Mononuclear cell (primary cell): ENCODE measurements at regions not wholly inside any gene's neighbourhood (a gene's known extent, or its start where the extent isn't known, plus 50 kb on each side); places are given as distances from the start of the nearest gene placed in this dataset.
"Not testable (repeated sequence)": the region's sequence is repeated elsewhere in the genome, so short reads cannot be mapped to it uniquely, and the experiment has no call there.

Source experiments
- H3K27me3 ChIP-seq: 2 replicates; pipeline ENCODE4 v1.6.0; 2011; ENCODE audit warnings: low read length, control low read depth; ENCODE audit not compliant: insufficient read depth
- H3K4me1 ChIP-seq: 2 replicates; pipeline ENCODE4 v1.5.1; 2011; ENCODE audit warnings: mild to moderate bottlenecking, low read length, control low read depth; ENCODE audit not compliant: insufficient read depth
- H3K4me3 ChIP-seq: 2 replicates; pipeline ENCODE4 v1.5.1; 2011; ENCODE audit warnings: mild to moderate bottlenecking, low read length, moderate library complexity
- H3K9me3 ChIP-seq: 2 replicates; pipeline ENCODE4 v1.5.1; 2011; ENCODE audit warnings: low read depth, mild to moderate bottlenecking, control low read depth, low read length

DNA sequence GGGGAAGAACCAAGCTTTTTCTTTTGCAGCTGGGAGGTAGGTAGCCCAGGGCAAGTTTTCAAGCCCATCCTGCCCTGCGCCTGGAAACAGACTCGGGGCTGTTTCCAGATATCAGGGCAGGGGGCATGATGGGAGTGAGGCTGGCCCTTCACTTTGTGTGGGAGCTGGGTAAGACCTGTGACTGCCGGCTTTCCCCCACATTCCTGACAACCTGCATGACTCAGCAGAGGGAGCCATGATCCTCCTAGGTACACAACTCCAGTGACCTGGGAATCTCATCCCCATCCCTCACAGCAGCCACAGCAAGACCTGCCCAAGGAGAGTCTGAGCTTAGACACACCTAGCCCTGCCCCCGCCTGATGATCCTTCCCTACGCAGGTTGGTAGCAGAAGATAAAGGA lies 280.8 kb downstream of the SOX4 start:
- H3K4me1 ChIP-seq: no peaks in the 10 kb centered on the region
- H3K9me3 ChIP-seq: no peaks in the 10 kb centered on the region
- H3K4me3 ChIP-seq: no peak overlapping the region
- no peaks in the 10 kb centered on the region for H3K27me3 ChIP-seq

- H3K4me1 ChIP-seq, H3K4me3 ChIP-seq, H3K27me3 ChIP-seq, H3K9me3 ChIP-seq: not testable (repeated sequence)
Observed at GRCh38 chr6:21877037-21877436, 283.5 kb downstream of the SOX4 start.

DNA sequence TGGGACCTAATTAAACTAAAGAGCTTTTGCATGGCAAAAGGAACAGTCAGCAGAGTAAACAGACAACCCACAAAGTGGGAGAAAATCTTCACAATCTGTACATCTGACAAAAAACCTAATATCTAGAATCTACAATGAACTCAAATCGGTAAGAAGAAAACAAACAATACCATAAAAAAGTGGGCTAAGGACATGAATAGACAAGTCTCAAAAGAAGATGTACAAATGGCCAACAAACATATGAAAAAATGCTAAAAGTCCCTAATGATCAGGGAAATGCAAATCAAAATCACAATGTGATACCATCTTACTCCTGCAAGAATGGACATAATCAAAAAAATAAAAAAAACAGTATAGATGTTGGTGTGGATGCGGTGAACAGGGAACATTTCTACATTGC lies 286.7 kb downstream of the SOX4 start:
- not testable (repeated sequence) for H3K9me3 ChIP-seq, H3K4me1 ChIP-seq, H3K27me3 ChIP-seq, H3K4me3 ChIP-seq

DNA sequence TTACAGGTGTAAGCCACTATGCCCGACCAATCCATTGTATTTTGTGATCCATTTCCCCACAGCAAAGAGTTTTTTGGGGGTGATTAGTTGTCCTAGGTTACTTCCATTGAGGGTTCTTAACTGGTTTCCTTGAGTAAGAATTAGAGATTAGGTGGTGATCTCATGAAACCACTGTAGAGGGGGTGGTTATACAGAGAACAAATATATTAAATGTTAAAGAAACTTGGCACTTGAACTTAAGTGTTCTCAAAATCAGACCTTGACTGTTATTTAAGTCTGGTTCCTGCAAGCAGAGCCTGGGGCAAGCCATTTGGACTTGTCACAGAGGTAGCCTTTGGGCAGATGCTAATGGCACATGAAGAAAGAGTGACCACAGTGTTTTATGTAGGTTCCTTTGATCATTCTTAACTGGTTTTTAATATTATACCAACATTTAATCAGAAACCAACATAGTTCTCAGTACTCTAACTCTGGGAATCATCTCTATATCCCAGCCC lies 288.5 kb downstream of the SOX4 start:
- no peak overlapping the region for H3K4me3 ChIP-seq
- no peaks in the 10 kb centered on the region for H3K27me3 ChIP-seq
- H3K4me1 ChIP-seq: no peaks in the 10 kb centered on the region

DNA sequence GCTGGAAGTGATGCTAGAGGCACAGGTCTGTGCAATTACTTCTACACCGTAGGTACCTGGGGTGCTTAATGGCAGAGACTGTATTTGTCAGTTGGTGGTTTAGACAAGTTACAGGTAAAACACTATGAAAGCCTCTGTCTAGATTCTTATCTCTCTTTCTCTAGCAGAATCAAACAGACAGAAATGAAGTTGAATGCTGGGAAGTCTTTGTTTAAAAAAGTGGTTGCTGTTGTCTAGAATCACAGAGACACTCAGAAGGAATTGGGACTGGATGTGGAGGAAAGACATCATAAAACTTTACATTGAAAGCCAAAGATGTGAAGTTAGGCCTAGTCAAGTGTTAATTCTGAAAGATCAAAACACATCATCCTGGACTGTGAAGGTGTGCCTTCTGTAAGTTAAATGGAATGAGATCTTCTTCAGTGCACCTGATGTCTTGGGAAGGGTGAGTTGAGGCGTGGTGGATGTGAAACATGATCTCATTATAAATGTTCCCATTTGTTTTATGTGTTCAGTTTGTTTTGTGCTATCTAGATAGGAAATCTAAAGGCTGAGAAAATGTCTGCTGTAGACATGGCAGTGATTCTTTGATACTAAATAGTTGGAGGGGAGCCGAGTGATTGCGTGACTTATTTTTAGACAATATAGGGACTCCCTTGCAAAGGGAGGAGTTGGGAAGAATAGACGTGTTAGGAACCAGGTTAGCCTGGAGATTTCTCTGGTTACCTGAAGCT lies 290.2 kb downstream of the SOX4 start:
- Histone ChIP-seq H3K27me3 (no peaks in the 10 kb centered on the region), H3K9me3 (no peaks in the 10 kb centered on the region), H3K4me1 (no peaks in the 10 kb centered on the region), H3K4me3 (no peak overlapping the region)

More for the DNA sequence above, 288.5 kb downstream of the SOX4 start:
- no peaks in the 10 kb centered on the region for H3K9me3 ChIP-seq

DNA sequence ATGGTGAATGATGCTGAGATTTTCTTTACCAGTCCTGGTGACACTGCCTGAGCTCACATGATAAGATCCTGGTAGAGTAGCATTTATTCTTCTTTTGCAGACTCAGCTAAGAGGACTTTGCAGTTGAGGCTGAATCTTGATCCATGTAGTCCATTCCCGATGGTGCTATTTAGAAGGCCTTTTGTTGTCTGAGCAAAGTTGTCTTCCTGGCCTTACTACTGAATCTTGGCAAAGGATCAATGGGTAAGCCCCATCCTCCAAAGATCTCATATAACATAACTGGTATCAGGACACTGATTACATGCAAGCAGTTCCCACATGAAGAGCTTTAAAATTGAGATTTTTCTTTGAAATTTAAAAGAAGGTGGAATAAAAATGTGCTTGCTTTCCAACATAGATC lies 291.6 kb downstream of the SOX4 start:
- H3K4me3 ChIP-seq: no peak overlapping the region
- no peaks in the 10 kb centered on the region for H3K27me3 ChIP-seq
- no peaks in the 10 kb centered on the region for H3K9me3 ChIP-seq
- H3K4me1 ChIP-seq: no peaks in the 10 kb centered on the region

DNA sequence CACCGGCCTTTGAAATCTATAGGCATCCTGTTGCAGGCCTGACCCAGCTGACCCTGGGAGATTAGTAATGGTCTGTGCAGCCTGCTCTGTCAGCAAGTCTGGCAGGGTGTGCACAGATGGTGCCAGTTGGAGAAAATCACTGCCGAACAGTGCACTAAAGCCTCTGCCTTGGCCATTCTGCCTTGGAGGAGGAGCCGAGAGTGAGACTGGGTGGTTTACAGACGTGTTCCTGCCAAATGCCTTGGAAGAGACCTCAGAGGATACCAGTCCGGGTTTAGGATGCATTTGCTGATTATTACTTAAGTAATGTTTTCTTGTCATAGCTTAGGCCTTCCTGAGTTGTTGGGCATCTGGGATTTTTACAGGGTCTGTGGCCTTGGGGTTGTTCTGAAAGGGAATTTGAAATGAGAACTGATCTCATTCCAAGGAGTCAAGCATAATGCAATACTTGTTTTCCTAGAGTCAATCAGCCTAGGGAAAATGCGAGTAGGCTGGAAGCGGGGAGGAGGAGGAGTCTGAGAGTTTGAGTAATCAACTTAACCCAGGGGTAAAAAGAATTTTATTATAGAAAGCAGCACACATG lies 292.1 kb downstream of the SOX4 start:
- Histone ChIP-seq H3K4me1 (no peaks in the 10 kb centered on the region), H3K4me3 (no peak overlapping the region), H3K9me3 (no peaks in the 10 kb centered on the region), H3K27me3 (no peaks in the 10 kb centered on the region)

DNA sequence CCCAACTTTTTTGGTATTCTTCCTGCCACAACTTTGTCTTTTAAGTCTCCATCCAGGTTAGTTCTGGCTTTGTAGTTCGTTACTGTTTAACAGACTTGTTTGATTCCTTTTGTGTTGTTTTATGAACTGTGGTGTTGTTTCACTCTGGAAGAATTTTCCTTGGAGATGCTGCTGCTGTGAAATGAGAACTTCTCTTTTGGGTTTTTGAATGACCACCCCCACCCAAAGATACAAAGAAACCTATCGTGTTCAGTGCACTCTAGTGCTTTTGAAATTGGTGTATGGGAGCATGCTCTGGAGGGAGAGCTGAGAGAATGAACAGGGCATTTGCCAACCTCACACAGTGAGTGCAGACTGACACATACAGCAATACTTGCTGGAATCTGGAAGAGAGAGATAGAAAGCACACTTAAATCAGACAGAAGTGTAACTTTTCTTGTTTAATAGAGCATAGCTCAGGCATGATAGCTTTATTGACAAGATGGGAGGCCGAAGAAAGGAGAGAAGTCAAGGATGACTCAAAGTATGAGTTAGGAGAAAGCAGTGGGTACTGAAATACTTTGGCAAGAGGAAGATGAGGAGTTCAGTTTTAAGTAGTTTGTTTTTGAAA lies 293.1 kb downstream of the SOX4 start:
- Histone ChIP-seq H3K4me3 (no peak overlapping the region), H3K9me3 (no peaks in the 10 kb centered on the region), H3K27me3 (no peaks in the 10 kb centered on the region)

DNA sequence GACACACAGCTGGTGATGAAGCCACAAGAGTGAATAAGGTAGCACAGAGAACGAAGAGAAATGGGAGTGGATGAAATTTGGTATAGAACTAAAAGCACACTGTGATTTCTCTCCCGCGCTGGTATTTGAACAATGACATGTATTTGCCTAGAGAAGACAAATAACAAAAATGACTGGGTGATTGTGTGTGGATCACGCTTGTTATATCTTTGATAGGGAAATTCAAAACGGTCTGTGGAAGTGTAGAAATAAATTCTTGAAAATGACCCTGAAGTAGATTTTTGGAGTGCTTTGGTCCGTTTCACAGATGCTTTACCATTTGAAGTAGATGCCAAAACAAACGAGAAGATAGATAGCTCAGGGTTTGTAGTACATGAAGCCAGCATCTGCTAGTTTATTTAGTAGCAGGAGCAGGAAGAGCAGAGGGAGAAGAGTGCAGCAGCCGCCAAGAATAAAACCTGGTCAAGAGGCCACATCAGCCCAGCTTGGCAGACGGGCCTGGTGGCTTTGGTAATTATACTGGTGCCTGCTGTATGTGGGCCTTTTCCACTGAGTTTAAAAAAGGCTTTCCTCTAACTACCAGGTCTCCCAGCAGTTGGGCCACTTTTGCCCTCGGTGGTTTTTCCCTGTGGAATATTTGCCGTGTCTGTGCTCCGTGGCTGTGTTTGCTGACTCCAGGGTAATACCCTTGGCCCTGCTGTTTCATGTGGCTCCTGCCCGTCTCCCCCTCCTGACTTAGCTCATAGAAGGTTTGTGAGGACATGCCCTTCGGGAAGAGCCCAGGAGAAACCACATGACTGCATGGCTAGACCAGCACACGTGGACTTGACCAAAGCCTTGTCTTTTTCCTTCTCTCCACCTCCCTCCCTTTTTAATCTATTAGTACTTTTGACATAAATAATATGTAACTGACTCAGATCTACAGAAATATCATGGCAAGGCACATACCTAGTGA lies 294.0 kb downstream of the SOX4 start:
- Histone ChIP-seq H3K9me3 (no peaks in the 10 kb centered on the region), H3K4me3 (no peak overlapping the region), H3K27me3 (no peaks in the 10 kb centered on the region), H3K4me1 (no peaks in the 10 kb centered on the region)

More for the DNA sequence above, 293.1 kb downstream of the SOX4 start:
- H3K4me1 ChIP-seq: no peaks in the 10 kb centered on the region

- Histone ChIP-seq H3K27me3 (no peaks in the 10 kb centered on the region), H3K4me1 (no peaks in the 10 kb centered on the region), H3K4me3 (no peak overlapping the region), H3K9me3 (no peaks in the 10 kb centered on the region)
Observed at GRCh38 chr6:21891080-21891479, 297.5 kb downstream of the SOX4 start.

- Histone ChIP-seq H3K4me3 (no peak overlapping the region), H3K4me1 (no peaks in the 10 kb centered on the region), H3K9me3 (no peaks in the 10 kb centered on the region), H3K27me3 (no peaks in the 10 kb centered on the region)
Observed at GRCh38 chr6:21893793-21894192, 300.2 kb downstream of the SOX4 start.

- no peaks in the 10 kb centered on the region for H3K27me3 ChIP-seq
Observed at GRCh38 chr6:21895555-21895954, 302.0 kb downstream of the SOX4 start.

GRCh38 chr6:21898107-21898796 lies 304.7 kb downstream of the SOX4 start:
- Histone ChIP-seq H3K9me3 (no peaks in the 10 kb centered on the region), H3K27me3 (no peaks in the 10 kb centered on the region), H3K4me3 (no peak overlapping the region), H3K4me1 (no peaks in the 10 kb centered on the region)

More at GRCh38 chr6:21895555-21895954, 302.0 kb downstream of the SOX4 start:
- no peak overlapping the region for H3K4me3 ChIP-seq
- H3K9me3 ChIP-seq: no peaks in the 10 kb centered on the region
- no peaks in the 10 kb centered on the region for H3K4me1 ChIP-seq

DNA sequence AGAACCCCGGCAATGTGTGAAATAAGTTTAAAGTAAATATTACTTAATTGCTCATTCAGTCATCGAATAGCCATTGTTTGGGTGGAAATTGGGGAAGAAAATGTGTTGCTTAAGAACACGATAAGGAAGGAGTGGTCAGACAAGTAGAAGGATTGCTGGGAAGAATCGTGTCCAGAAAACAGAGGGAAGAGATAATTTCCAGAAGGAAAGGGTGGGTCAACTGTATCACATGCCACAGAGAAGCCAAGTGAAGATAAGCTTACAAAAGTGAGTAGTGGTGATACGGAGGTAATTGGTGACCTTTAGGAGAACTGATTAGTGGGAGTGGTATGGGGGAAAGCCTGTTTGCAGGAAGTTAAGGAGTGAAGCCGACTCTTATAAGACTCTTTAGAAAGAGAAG lies 306.2 kb downstream of the SOX4 start:
- Histone ChIP-seq H3K9me3 (no peaks in the 10 kb centered on the region), H3K4me3 (no peak overlapping the region)

More for the DNA sequence above, 306.2 kb downstream of the SOX4 start:
- H3K27me3 ChIP-seq: no peaks in the 10 kb centered on the region
- no peaks in the 10 kb centered on the region for H3K4me1 ChIP-seq
